Muscle of arm (tissue), 1 donor: ENCODE measurements at regions not wholly inside any gene's neighbourhood (a gene's known extent, or its start where the extent isn't known, plus 50 kb on each side); places are given as distances from the start of the nearest gene placed in this dataset.

Source experiments
- DNase-seq: peaks from one replicate; pipeline ENCODE4 v3.0.0-alpha.2; 2013

- no peak for DNase-seq
These were observed 91.2 kb upstream of the ABI3BP start for GRCh38 chr3:101084404-101084803.

- no peak for DNase-seq
These were observed 88.8 kb upstream of the ABI3BP start for GRCh38 chr3:101081999-101082398.

- no peak for DNase-seq
These were observed 88.2 kb upstream of the ABI3BP start for GRCh38 chr3:101081446-101081845.

- no peak for DNase-seq
These were observed 84.3 kb upstream of the ABI3BP start for GRCh38 chr3:101077361-101078011.

GRCh38 chr3:101074518-101074917 lies 81.3 kb upstream of the ABI3BP start:
- no peak for DNase-seq

GRCh38 chr3:101072300-101072699 lies 79.1 kb upstream of the ABI3BP start:
- DNase-seq, result no peak

- DNase-seq, result no peak
These were observed 77.5 kb upstream of the ABI3BP start for GRCh38 chr3:101070799-101071121.

- no peak for DNase-seq
These were observed 76.9 kb upstream of the ABI3BP start for GRCh38 chr3:101069901-101070798.

GRCh38 chr3:101068876-101069606 lies 75.8 kb upstream of the ABI3BP start:
- DNase-seq, result no peak

GRCh38 chr3:101066711-101067129 lies 73.5 kb upstream of the ABI3BP start:
- DNase-seq, result peak; percentile 29

GRCh38 chr3:101065962-101066361 lies 72.7 kb upstream of the ABI3BP start:
- DNase-seq, result no peak

GRCh38 chr3:101063401-101063800 lies 70.2 kb upstream of the ABI3BP start:
- DNase-seq, result no peak

- DNase-seq, result no peak
These were observed 68.1 kb upstream of the ABI3BP start for GRCh38 chr3:101061312-101061711.

GRCh38 chr3:101050866-101051265 lies 57.6 kb upstream of the ABI3BP start:
- DNase-seq, result no peak

GRCh38 chr3:101050046-101050445 lies 56.8 kb upstream of the ABI3BP start:
- peak; percentile 15 for DNase-seq

GRCh38 chr3:101049532-101049931 lies 56.3 kb upstream of the ABI3BP start:
- DNase-seq, result no peak

- DNase-seq, result no peak
These were observed 50.5 kb upstream of the ABI3BP start for GRCh38 chr3:101043687-101044078.

- no peak for DNase-seq
These were observed 49.9 kb upstream of the ABI3BP start for GRCh38 chr3:101042996-101043686.
